Endometrial microvascular endothelial cells (primary cell): ENCODE measurements at regions not wholly inside any gene's neighbourhood (a gene's known extent, or its start where the extent isn't known, plus 50 kb on each side); places are given as distances from the start of the nearest gene placed in this dataset.
"Not testable (repeated sequence)": the region's sequence is repeated elsewhere in the genome, so short reads cannot be mapped to it uniquely, and the experiment has no call there.

Experiments used
- in situ Hi-C: cut with HindIII; loops from 2 replicates; pipeline ENCODE4 v1.10.0; 2017; ENCODE audit warnings: low sequenced_read_pairs, low pct_unique_long_range_greater_than_20kb; ENCODE audit errors: inconsistent ontology term

- in situ Hi-C loops = no loop called here
Measured at GRCh38 chr6:121590438-121590837, 155.0 kb downstream of the GJA1 start.

- in situ Hi-C loops = no loop called here
Measured at GRCh38 chr6:121590916-121591315, 155.5 kb downstream of the GJA1 start.

GRCh38 chr6:121592261-121592935, 157.0 kb downstream of the GJA1 start:
- in situ Hi-C loops = no loop called here

- in situ Hi-C loops = no loop called here
Measured at GRCh38 chr6:121593011-121593641, 157.7 kb downstream of the GJA1 start.

- in situ Hi-C loops = no loop called here
Measured at GRCh38 chr6:121594053-121594452, 158.6 kb downstream of the GJA1 start.

GRCh38 chr6:121595646-121596045, 160.2 kb downstream of the GJA1 start:
- in situ Hi-C loops = no loop called here

GRCh38 chr6:121596441-121596840, 161.0 kb downstream of the GJA1 start:
- in situ Hi-C loops = no loop called here

- in situ Hi-C loops = no loop called here
Measured at GRCh38 chr6:121597654-121598053, 162.2 kb downstream of the GJA1 start.

GRCh38 chr6:121599331-121599730, 163.9 kb downstream of the GJA1 start:
- in situ Hi-C loops = not testable (repeated sequence)

GRCh38 chr6:121600389-121601168, 165.1 kb downstream of the GJA1 start:
- in situ Hi-C loops = no loop called here

- in situ Hi-C loops = no loop called here
Measured at GRCh38 chr6:121603486-121603885, 168.0 kb downstream of the GJA1 start.

- in situ Hi-C loops = no loop called here
Measured at GRCh38 chr6:121607721-121608120, 172.3 kb downstream of the GJA1 start.

- in situ Hi-C loops = no loop called here
Measured at GRCh38 chr6:121608270-121608669, 172.8 kb downstream of the GJA1 start.

GRCh38 chr6:121609281-121609680, 173.8 kb downstream of the GJA1 start:
- in situ Hi-C loops = no loop called here

- in situ Hi-C loops = no loop called here
Measured at GRCh38 chr6:121612927-121613326, 177.5 kb downstream of the GJA1 start.

GRCh38 chr6:121614115-121614514, 178.7 kb downstream of the GJA1 start:
- in situ Hi-C loops = no loop called here

- in situ Hi-C loops = no loop called here
Measured at GRCh38 chr6:121615493-121615892, 180.0 kb downstream of the GJA1 start.

GRCh38 chr6:121616406-121616805, 181.0 kb downstream of the GJA1 start:
- in situ Hi-C loops = no loop called here

- in situ Hi-C loops = no loop called here
Measured at GRCh38 chr6:121617388-121617787, 181.9 kb downstream of the GJA1 start.

GRCh38 chr6:121619013-121619412, 183.6 kb downstream of the GJA1 start:
- in situ Hi-C loops = no loop called here
